HG02759 (cell line): ENCODE measurements at regions not wholly inside any gene's neighbourhood (a gene's known extent, or its start where the extent isn't known, plus 50 kb on each side); places are given as distances from the start of the nearest gene placed in this dataset.
"Not testable (repeated sequence)": the region's sequence is repeated elsewhere in the genome, so short reads cannot be mapped to it uniquely, and the experiment has no call there.

Experiments
- ATAC-seq: cut with Tn5 transposase; IDR thresholded peaks from one replicate; pipeline ENCODE4 v1.9.1; 2021; ENCODE audit warnings: mild to moderate bottlenecking, moderate library complexity; ENCODE audit not compliant: unreplicated experiment

- not testable (repeated sequence) for ATAC-seq
Measured at GRCh38 chr3:75579981-75580782, 83.9 kb upstream of the FRG2C start.

- not testable (repeated sequence) for ATAC-seq
Measured at GRCh38 chr3:75582536-75582935, 81.6 kb upstream of the FRG2C start.

GRCh38 chr3:75583116-75583515 is 81.0 kb upstream of the FRG2C start:
- ATAC-seq: not testable (repeated sequence)

- ATAC-seq: not testable (repeated sequence)
Measured at GRCh38 chr3:75587695-75588094, 76.4 kb upstream of the FRG2C start.

GRCh38 chr3:75590382-75590781 is 73.7 kb upstream of the FRG2C start:
- not testable (repeated sequence) for ATAC-seq

- ATAC-seq: not testable (repeated sequence)
Measured at GRCh38 chr3:75604286-75604934, 59.7 kb upstream of the FRG2C start.

GRCh38 chr3:75607996-75608395 is 56.1 kb upstream of the FRG2C start:
- not testable (repeated sequence) for ATAC-seq

GRCh38 chr3:75609598-75609997 is 54.5 kb upstream of the FRG2C start:
- ATAC-seq: not testable (repeated sequence)

GRCh38 chr3:75610773-75611172 is 53.4 kb upstream of the FRG2C start:
- no peak for ATAC-seq

- not testable (repeated sequence) for ATAC-seq
Measured at GRCh38 chr3:75611724-75612460, 52.2 kb upstream of the FRG2C start.
